HepG2 (cell line): ENCODE measurements at regions not wholly inside any gene's neighbourhood (a gene's known extent, or its start where the extent isn't known, plus 50 kb on each side); places are given as distances from the start of the nearest gene placed in this dataset.

Source experiments
- ATAC-seq: fragments of 200-7000 bp; cut with Tn5 transposase; 3 replicates; pipeline ENCODE4 v1.9.1; 2020; ENCODE audit warnings: mild to moderate bottlenecking, moderate library complexity
- BruUV-seq: library from RNA; stranded (reverse); fragments of 400-500 nt; replicated peaks from 2 replicates; lab custom pipeline; 2021; lab: Mats Ljungman, UMichigan
- CTCF ChIA-PET: fragments of 300-600 bp; formaldehyde crosslinking; extraction: SDS; loops from one replicate; lab custom pipeline; 2021; ENCODE audit warnings: low total read pairs, inconsistent platforms, low intra/inter-chr PET ratio; lab: Yijun Ruan, JAX
- POLR2A ChIA-PET: fragments of 350-600 bp; sonication (Branson Sonifier 250); formaldehyde crosslinking; loops from one replicate; lab custom pipeline; 2020; ENCODE audit warnings: antibody characterized with exemption, inconsistent platforms; lab: Yijun Ruan, JAX
- DNase-seq: peaks from one replicate; pipeline ENCODE4 v3.0.0-alpha.2; 2015; ENCODE audit warnings: low spot score
- FAIRE-seq: peaks from 3 replicates; lab custom pipeline; 2011; peaks lifted over from hg19 to GRCh38; lab: Jason Lieb, UNC
- H2AFZ ChIP-seq: one replicate; pipeline ENCODE4 v1.6.1; 2011; ENCODE audit warnings: low read length, inconsistent platforms
- H3K27ac ChIP-seq: fragments of 300-600 bp; 3 replicates; pipeline ENCODE4 v1.8.0; 2011; ENCODE audit warnings: mixed run types, mild to moderate bottlenecking, mixed read lengths, low read length, inconsistent platforms; ENCODE audit not compliant: insufficient read depth; ENCODE audit errors: extremely low read length
- H3K27me3 ChIP-seq, 2 experiments: fragments of 200-600 bp in 1 of 2; 2 replicates in 1 of 2; 3 replicates in 1 of 2; pipeline versions ENCODE4 v1.6.0 to v1.8.0; 2011; ENCODE audit warnings: low read length in 2 of 2, mild to moderate bottlenecking in 2 of 2, moderate library complexity in 2 of 2, inconsistent platforms in 1 of 2; ENCODE audit not compliant: insufficient read depth in 2 of 2, control insufficient read depth in 1 of 2
- H3K36me3 ChIP-seq, 2 experiments: fragments of 200-600 bp in 1 of 2; replicated peaks in 1 of 2; 2 replicates in 1 of 2; 3 replicates in 1 of 2; pipeline versions ENCODE4 v1.5.1 to v1.8.0; 2011; ENCODE audit warnings: low read length in 2 of 2, inconsistent platforms in 1 of 2; ENCODE audit not compliant: insufficient read depth in 2 of 2, control insufficient read depth in 1 of 2
- H3K4me1 ChIP-seq: 2 replicates; pipeline ENCODE4 v1.5.1; 2012; ENCODE audit warnings: low read length, inconsistent platforms; ENCODE audit not compliant: insufficient read depth
- H3K4me2 ChIP-seq: 2 replicates; pipeline ENCODE4 v1.6.0; 2011; ENCODE audit warnings: low read depth, low read length, inconsistent platforms
- H3K4me3 ChIP-seq, 3 experiments: fragments of 200-600 bp in 1 of 3; sonication (generic), shearing (Covaris generic) in 1 of 3; replicated peaks in 1 of 3; 2 replicates each; pipeline ENCODE4 v1.5.1; 2011 to 2016; ENCODE audit warnings: low read length in 3 of 3, inconsistent platforms in 2 of 3, low read depth in 2 of 3, mild to moderate bottlenecking in 2 of 3, control low read depth in 1 of 3, mixed read lengths in 1 of 3; ENCODE audit not compliant: insufficient read depth in 1 of 3
- H3K79me2 ChIP-seq: one replicate; pipeline ENCODE4 v1.6.1; 2011; ENCODE audit warnings: low read length, inconsistent platforms; ENCODE audit not compliant: insufficient read depth
- H3K9ac ChIP-seq: 2 replicates; pipeline ENCODE4 v1.6.0; 2011; ENCODE audit warnings: mild to moderate bottlenecking, low read depth, low read length, inconsistent platforms; ENCODE audit not compliant: insufficient read depth
- H3K9me3 ChIP-seq: 2 replicates; pipeline ENCODE4 v1.5.1; 2012; ENCODE audit warnings: mild to moderate bottlenecking, low read length
- H4K20me1 ChIP-seq: 2 replicates; pipeline ENCODE4 v1.6.0; 2011; ENCODE audit warnings: inconsistent platforms, mild to moderate bottlenecking, low read length, moderate library complexity; ENCODE audit not compliant: insufficient read depth
- AGO1 ChIP-seq: fragments of 200-400 bp; formaldehyde crosslinking; IDR thresholded peaks from 2 replicates; pipeline ENCODE4 v1.6.1; 2017; ENCODE audit warnings: mild to moderate bottlenecking, low read depth, low read length, moderate library complexity; ENCODE audit not compliant: poor library complexity, severe bottlenecking
- CHD4 ChIP-seq: fragments of 200-600 bp; sonication (generic); IDR thresholded peaks from 2 replicates; pipeline ENCODE4 v1.7.0; 2017; ENCODE audit warnings: mild to moderate bottlenecking, low read length, borderline replicate concordance
- FOXM1 ChIP-seq: sonication (generic); formaldehyde crosslinking; IDR thresholded peaks from 2 replicates; pipeline ENCODE4 v1.5.0; 2020; ENCODE audit warnings: missing genetic modification reagents
- HIVEP1 ChIP-seq: sonication (generic); formaldehyde crosslinking; IDR thresholded peaks from 2 replicates; pipeline ENCODE4 v1.4.0; 2020; ENCODE audit warnings: mild to moderate bottlenecking, missing genetic modification reagents
- LCORL ChIP-seq, 2 experiments: fragments of 450-650 bp in 1 of 2; sonication (generic) in 1 of 2; formaldehyde crosslinking in 1 of 2; IDR thresholded peaks; 2 replicates each; pipeline versions ENCODE4 v1.5.0 to v1.6.1; 2017 to 2020; ENCODE audit warnings: antibody characterized with exemption in 1 of 2, missing genetic modification reagents in 1 of 2
- RNF219 ChIP-seq: sonication (generic); formaldehyde crosslinking; IDR thresholded peaks from 2 replicates; pipeline ENCODE4 v1.5.0; 2020; ENCODE audit warnings: mild to moderate bottlenecking, missing genetic modification reagents
- SMARCE1 ChIP-seq: fragments of 450-650 bp; IDR thresholded peaks from 2 replicates; pipeline ENCODE4 v1.6.1; 2017; ENCODE audit warnings: borderline replicate concordance
- TBP ChIP-seq: sonication (generic); formaldehyde crosslinking; IDR thresholded peaks from 2 replicates; pipeline ENCODE4 v1.5.0; 2020; ENCODE audit warnings: missing genetic modification reagents
- TFE3 ChIP-seq: IDR thresholded peaks from 2 replicates; pipeline ENCODE4 v1.6.1; 2016
- ZNF256 ChIP-seq: sonication (generic); formaldehyde crosslinking; conservative IDR thresholded peaks from 2 replicates; pipeline ENCODE4 v1.4.0; 2020; ENCODE audit warnings: missing genetic modification reagents
- ZNF576 ChIP-seq: sonication (generic); formaldehyde crosslinking; IDR thresholded peaks from 2 replicates; pipeline ENCODE4 v1.4.0; 2020; ENCODE audit warnings: mild to moderate bottlenecking, missing genetic modification reagents
- ZNF841 ChIP-seq: sonication (generic); formaldehyde crosslinking; IDR thresholded peaks from 2 replicates; pipeline ENCODE4 v1.8.1; 2023; ENCODE audit warnings: missing genetic modification reagents, borderline replicate concordance
- ZSCAN25 ChIP-seq: sonication (generic); formaldehyde crosslinking; IDR thresholded peaks from 2 replicates; pipeline ENCODE4 v1.8.0; 2022; ENCODE audit warnings: mild to moderate bottlenecking, missing genetic modification reagents
- ZXDC ChIP-seq: sonication (generic); formaldehyde crosslinking; IDR thresholded peaks from 2 replicates; pipeline ENCODE4 v1.5.0; 2020; ENCODE audit warnings: mild to moderate bottlenecking, missing genetic modification reagents
- WGBS: methylation state at CpG from one replicate; pipeline ENCODE4 v1.1.6; 2017; ENCODE audit warnings: low lambda C conversion rate; 5-methylcytosine and 5-hydroxymethylcytosine counted together
- in situ Hi-C: cut with HindIII; loops from 2 replicates; pipeline ENCODE4 v1.10.0; 2017; ENCODE audit warnings: low pct_unique_long_range_greater_than_20kb; ENCODE audit not compliant: extremely low pct_ligation_motif_present
- intact Hi-C: fragments of 100-400 bp; cut with micrococcal nuclease; formaldehyde crosslinking; loops from one replicate; pipeline ENCODE4 v1.10.0; 2022; ENCODE audit not compliant: unreplicated experiment

- no peaks in the 10 kb centered on the region for H3K36me3 ChIP-seq
- intact Hi-C loops = no loop called here
- no peaks in the 10 kb centered on the region for H3K79me2 ChIP-seq
- no peak overlapping the region for H3K9ac ChIP-seq
- H3K27me3 ChIP-seq = no peaks in the 10 kb centered on the region; a peak in 1 of 5 replicates
- TF ChIP-seq LCORL (IDR thresholded peaks at IDR 0.05) (no peak), LCORL (CRISPR knock-in tag; IDR thresholded peaks at IDR 0.05) (no peak), ZNF256 (no peak), CHD4 (no peak), ZNF841 (CRISPR knock-in tag) (no peak), RNF219 (CRISPR knock-in tag) (no peak)
- 2% methylated on average over 2 of the region's 2 CpGs for WGBS
- DNase-seq = no peak
- no peak for ATAC-seq
- in situ Hi-C loops = no loop called here
- H3K27ac ChIP-seq = no peak overlapping the region
- H3K9me3 ChIP-seq = peaks cover 90% of the 10 kb centered on the region
- FAIRE-seq = no peak
- no peak overlapping the region for H3K4me3 ChIP-seq
- ChIA-PET CTCF (no interaction called here), POLR2A (no interaction called here)
- no peak overlapping the region for H2AFZ ChIP-seq
- no peak overlapping the region for H3K4me2 ChIP-seq
- no peaks in the 10 kb centered on the region for H4K20me1 ChIP-seq
- no peaks in the 10 kb centered on the region for H3K4me1 ChIP-seq
- no TSS peak for BruUV-seq
Measured at GRCh38 chr21:25199944-25200343, 407.3 kb downstream of the MRPL39 start.

- H3K36me3 ChIP-seq = no peaks in the 10 kb centered on the region
- H3K79me2 ChIP-seq = no peaks in the 10 kb centered on the region
- ChIA-PET CTCF (no interaction called here), POLR2A (no interaction called here)
- H3K9me3 ChIP-seq = peaks cover 86% of the 10 kb centered on the region
- FAIRE-seq = no peak
- H3K4me3 ChIP-seq = no peak overlapping the region
- no peak overlapping the region for H3K27ac ChIP-seq
- in situ Hi-C loops = no loop called here
- no peaks in the 10 kb centered on the region for H4K20me1 ChIP-seq
- DNase-seq = no peak
- H3K9ac ChIP-seq = no peak overlapping the region
- H3K4me2 ChIP-seq = no peak overlapping the region
- ATAC-seq = no peak
- no peak overlapping the region for H2AFZ ChIP-seq
- BruUV-seq = no TSS peak
- H3K4me1 ChIP-seq = no peaks in the 10 kb centered on the region
- H3K27me3 ChIP-seq = no peaks in the 10 kb centered on the region
- intact Hi-C loops = no loop called here
- TF ChIP-seq ZXDC (no peak), TFE3 (CRISPR knock-in tag) (no peak), AGO1 (no peak), SMARCE1 (no peak), HIVEP1 (no peak), FOXM1 (CRISPR knock-in tag) (no peak), ZSCAN25 (CRISPR knock-in tag) (no peak), TBP (CRISPR knock-in tag) (no peak), ZNF576 (no peak)
Measured at GRCh38 chr21:25191141-25191540, 416.1 kb downstream of the MRPL39 start.
